Fibroblast of villous mesenchyme (primary cell): ENCODE measurements at regions not wholly inside any gene's neighbourhood (a gene's known extent, or its start where the extent isn't known, plus 50 kb on each side); places are given as distances from the start of the nearest gene placed in this dataset.

Experiments used
- DNase-seq: peaks from one replicate; pipeline ENCODE4 v3.0.0-alpha.2; 2010; ENCODE audit warnings: low read depth
- H3K4me3 ChIP-seq: 2 replicates; pipeline ENCODE4 v1.5.1; 2011; ENCODE audit warnings: low read depth, mild to moderate bottlenecking, low read length
- CTCF ChIP-seq: IDR thresholded peaks from 2 replicates; pipeline ENCODE4 v1.5.1; 2012; ENCODE audit warnings: low read depth, mild to moderate bottlenecking, low read length; ENCODE audit not compliant: insufficient read depth

DNA sequence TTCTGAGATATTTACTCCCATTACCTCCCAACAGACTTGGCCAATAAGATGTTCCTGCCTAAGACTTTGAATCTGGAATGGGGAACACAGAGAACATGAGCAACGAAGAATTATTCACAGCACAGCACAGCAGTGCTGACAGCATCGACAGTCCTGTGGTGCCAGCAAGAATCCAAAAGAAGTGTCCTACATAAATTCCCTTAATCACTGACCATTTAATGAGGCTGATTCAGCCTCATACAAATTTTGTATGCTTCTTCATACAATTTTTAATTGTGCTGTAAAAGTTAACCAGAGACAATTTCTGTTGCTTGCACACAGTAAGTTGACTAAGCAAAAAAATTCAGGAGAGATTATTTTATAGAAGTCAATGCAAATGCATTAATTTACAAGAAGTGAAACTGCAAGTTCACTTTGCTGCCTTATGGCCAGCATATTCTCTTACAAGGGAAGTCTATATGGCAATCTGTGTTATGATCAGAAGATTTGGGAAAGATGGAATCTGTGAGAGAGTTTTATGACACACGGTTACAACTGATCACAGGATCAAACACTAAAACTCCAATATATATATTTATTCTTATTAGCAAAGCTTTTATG lies 855.9 kb downstream of the LTN1 start:
- peak; percentile 74 for DNase-seq
- TF ChIP-seq CTCF: no peak
- H3K4me3 ChIP-seq: no peak overlapping the region

DNA sequence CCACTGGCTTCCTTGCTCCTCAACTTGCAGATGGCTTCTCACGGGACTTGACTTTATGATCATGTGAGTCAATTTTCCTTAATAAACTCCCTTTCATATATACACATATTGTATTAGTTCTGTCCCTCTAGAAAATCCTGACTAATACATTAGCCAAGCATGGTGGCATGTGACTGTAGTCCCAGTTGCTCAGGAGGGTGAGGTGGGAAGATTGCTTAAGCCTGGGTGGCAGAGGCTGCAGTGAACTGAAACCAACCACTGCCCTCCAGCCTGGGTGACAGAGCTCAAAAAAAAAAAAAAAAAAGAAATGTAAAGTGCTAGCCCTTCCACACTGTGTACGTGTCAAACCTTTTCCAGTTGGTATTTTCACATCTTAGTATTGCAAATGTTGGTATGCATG lies 857.0 kb downstream of the LTN1 start:
- DNase-seq: no peak
- H3K4me3 ChIP-seq: no peak overlapping the region

DNA sequence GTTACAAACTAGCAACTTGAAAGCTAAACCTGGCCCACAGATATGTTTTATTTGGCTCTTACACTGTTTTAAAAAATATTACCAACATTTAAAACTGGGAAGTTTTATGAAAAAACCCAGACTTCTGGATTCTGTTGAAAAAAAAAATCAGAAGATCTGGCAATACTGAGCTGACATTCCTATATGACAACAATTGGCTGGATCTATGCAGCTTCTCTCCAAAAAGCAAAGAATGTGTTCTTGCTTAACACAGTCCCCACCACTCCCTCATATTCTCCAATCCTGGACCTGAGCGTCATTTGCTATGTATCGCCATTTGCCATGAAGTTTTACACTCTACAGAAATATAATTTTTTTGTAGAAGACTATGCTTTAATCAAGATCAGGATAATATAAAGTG lies 859.6 kb downstream of the LTN1 start:
- no peak for TF ChIP-seq CTCF
- H3K4me3 ChIP-seq: no peak overlapping the region
- no peak for DNase-seq

More for the DNA sequence above, 857.0 kb downstream of the LTN1 start:
- no peak for TF ChIP-seq CTCF

DNA sequence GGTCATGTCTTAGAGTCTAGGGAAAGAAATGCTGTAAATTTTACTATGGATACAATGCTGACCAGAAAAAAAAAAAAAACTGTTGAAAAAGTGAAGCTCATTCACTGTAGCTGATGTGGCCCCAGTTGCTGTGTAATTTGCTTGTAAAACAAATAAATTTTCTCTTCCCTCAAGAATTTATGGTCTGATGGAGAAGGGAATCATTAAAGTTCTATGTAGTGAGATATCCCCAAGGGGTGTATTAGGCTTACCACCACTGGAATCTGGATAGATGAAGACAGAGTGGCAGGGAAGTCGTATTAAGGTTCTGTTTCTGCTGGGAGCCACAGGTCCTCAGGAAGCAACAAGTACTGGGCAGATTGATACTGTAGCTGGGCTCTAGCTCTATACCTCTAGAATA lies 860.0 kb downstream of the LTN1 start:
- no peak for TF ChIP-seq CTCF
- no peak for DNase-seq
- no peak overlapping the region for H3K4me3 ChIP-seq

- DNase-seq: peak; percentile 80
- no peak overlapping the region for H3K4me3 ChIP-seq
- TF ChIP-seq CTCF: no peak
Observed at GRCh38 chr21:28127175-28127785, 865.4 kb downstream of the LTN1 start.

DNA sequence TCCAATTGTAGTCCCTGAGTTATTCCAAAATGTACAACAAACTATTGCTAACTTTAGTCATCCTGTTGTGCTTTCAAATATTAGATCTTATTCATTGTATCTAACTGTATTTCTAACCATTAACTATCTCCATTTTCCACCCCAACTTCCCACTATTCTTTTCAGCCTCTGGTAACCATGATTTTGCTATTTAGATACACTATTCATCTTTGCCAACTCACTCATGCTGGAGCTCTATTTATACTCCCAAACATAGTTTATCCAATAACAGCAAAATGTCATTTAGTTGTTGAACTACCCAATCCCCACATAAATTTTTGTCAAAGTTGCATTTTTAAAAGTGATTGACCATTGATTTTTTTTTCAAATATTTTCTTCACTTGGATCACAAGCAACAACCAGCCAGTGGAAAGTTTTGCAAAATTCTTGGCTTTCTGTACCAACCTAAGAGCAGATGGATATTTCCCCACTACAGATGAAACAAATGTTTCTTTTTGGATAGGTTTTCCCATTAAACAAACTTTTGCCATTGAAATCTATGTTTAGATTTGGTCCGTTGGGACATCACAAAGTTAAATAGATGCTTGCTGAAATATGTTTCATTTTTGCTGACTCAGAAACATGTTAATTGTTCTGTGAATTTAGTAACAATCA lies 866.0 kb downstream of the LTN1 start:
- TF ChIP-seq CTCF: no peak
- no peak overlapping the region for H3K4me3 ChIP-seq
- DNase-seq: no peak
